Body of pancreas (tissue), 4 donors: ENCODE measurements at regions not wholly inside any gene's neighbourhood (a gene's known extent, or its start where the extent isn't known, plus 50 kb on each side); places are given as distances from the start of the nearest gene placed in this dataset.

Experiments used
- CTCF ChIP-seq, 7 experiments: fragments of 450-650 bp in 4 of 7; fragments of 200-600 bp in 3 of 7; sonication (generic) in 3 of 7; IDR thresholded peaks; one replicate each; pipeline ENCODE4 v1.5.1; 2016 to 2019; ENCODE audit warnings: antibody characterized with exemption in 7 of 7
- POLR2A ChIP-seq, 3 donors: fragments of 450-650 bp; IDR thresholded peaks; one replicate each; pipeline ENCODE4 v1.6.1; 2016; ENCODE audit warnings: antibody characterized with exemption in 3 of 3, mild to moderate bottlenecking in 2 of 3

GRCh38 chr2:17182399-17182798 lies 335.8 kb downstream of the RAD51AP2 start:
- no peak for TF ChIP-seq CTCF (IDR thresholded peaks at IDR 0.05)
- TF ChIP-seq POLR2A (IDR thresholded peaks at IDR 0.05), result no peak
